ENCODE measurements at regions not wholly inside any gene's neighbourhood (a gene's known extent, or its start where the extent isn't known, plus 50 kb on each side); places are given as distances from the start of the nearest gene placed in this dataset.

DNA sequence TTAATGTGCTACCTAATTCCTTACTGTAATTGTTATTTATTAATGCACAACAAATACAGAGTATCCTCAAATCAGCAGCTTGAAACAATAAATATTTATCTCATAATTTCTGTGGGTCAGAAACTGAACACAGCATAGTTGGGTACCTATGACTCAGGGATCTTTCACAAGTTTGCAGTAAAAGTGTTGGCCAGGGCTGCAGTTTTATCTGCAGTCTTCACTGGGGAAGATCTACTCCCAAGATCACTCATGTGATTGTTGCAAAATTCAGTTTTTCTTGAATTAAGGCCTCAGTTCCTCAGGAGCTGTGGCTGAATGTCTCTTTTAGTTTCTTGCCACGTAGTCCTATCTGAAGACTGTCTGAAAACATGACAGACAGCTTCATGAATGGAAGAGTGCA lies 237.8 kb downstream of the ZWINT start:
- no peak overlapping the region for H3K27ac ChIP-seq
- H3K4me1 ChIP-seq, result no peaks in the 10 kb centered on the region
- no peaks in the 10 kb centered on the region for H3K27me3 ChIP-seq
- WGBS, 2 donors, result 45 to 79% methylated on average over 1 of the region's 1 CpG
- DNase-seq (ENCODE audit: low spot score in 2 of 2), result no peak
- no peak overlapping the region for H3K4me3 ChIP-seq
- H3K36me3 ChIP-seq, result no peaks in the 10 kb centered on the region
- H3K9me3 ChIP-seq, result no peaks in the 10 kb centered on the region
- TF ChIP-seq EP300 (IDR thresholded peaks at IDR 0.05) (no peak), POLR2A (IDR thresholded peaks at IDR 0.05) (no peak)
- TF ChIP-seq, protein P1, sequence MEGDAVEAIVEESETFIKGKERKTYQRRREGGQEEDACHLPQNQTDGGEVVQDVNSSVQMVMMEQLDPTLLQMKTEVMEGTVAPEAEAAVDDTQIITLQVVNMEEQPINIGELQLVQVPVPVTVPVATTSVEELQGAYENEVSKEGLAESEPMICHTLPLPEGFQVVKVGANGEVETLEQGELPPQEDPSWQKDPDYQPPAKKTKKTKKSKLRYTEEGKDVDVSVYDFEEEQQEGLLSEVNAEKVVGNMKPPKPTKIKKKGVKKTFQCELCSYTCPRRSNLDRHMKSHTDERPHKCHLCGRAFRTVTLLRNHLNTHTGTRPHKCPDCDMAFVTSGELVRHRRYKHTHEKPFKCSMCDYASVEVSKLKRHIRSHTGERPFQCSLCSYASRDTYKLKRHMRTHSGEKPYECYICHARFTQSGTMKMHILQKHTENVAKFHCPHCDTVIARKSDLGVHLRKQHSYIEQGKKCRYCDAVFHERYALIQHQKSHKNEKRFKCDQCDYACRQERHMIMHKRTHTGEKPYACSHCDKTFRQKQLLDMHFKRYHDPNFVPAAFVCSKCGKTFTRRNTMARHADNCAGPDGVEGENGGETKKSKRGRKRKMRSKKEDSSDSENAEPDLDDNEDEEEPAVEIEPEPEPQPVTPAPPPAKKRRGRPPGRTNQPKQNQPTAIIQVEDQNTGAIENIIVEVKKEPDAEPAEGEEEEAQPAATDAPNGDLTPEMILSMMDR (IDR thresholded peaks at IDR 0.05), result no peak

DNA sequence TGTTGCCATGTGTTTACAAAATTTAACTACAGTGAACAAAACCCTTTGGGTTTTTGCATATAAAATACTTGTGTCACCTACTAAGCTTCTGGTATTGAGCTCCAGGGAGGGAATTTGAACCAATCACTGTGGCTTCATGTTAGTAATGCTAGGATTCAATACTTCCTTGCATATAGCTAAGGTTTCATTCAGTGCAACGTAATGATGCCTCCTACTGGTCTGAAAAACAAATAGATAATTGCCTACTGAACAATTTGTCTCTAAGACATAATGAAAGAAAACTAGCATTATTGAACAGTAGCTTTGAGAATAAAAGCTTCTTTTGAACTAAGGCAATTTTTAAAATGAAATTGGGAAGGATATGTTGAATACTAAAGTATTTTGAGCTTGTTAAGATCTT lies 244.4 kb downstream of the ZWINT start:
- no peak for DNase-seq (ENCODE audit: low spot score in 2 of 2)
- H3K9me3 ChIP-seq, result no peaks in the 10 kb centered on the region
- H3K27me3 ChIP-seq, result no peaks in the 10 kb centered on the region
- H3K27ac ChIP-seq, result no peak overlapping the region
- WGBS, 2 donors, result 16 to 19% methylated on average over 1 of the region's 1 CpG
- no peaks in the 10 kb centered on the region for H3K36me3 ChIP-seq
- H3K4me3 ChIP-seq, result no peak overlapping the region
- no peaks in the 10 kb centered on the region for H3K4me1 ChIP-seq
- TF ChIP-seq, protein P1 (IDR thresholded peaks at IDR 0.05), result no peak
- no peak for TF ChIP-seq EP300 (IDR thresholded peaks at IDR 0.05)
- no peak for TF ChIP-seq POLR2A (IDR thresholded peaks at IDR 0.05)

DNA sequence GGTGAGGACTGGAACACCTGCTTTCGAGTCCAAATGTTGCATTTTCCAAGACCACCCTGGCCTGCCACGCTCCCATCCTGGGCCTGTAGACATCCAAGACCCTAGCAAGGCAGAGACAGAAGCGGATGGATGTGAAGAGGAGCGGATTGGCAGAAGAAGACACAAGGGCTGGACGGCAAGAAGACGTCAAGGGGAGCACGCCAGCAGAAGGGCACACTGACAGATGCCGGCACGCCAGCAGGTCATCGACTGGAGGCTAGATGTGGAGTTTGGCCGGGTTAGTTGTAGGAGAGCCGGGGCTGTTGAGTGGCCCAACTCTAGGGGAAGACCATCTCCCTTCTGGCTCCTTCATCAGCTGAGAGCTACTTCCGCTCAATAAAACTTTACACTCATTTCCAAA lies 251.6 kb downstream of the ZWINT start:
- TF ChIP-seq EP300 (IDR thresholded peaks at IDR 0.05), result no peak
- no peak for TF ChIP-seq POLR2A (IDR thresholded peaks at IDR 0.05)
- TF ChIP-seq, protein P1 (IDR thresholded peaks at IDR 0.05), result no peak
- WGBS, 2 donors, result 90% methylated on average over 13 of the region's 13 CpGs
- DNase-seq (ENCODE audit: low spot score in 2 of 2), result no peak

DNA sequence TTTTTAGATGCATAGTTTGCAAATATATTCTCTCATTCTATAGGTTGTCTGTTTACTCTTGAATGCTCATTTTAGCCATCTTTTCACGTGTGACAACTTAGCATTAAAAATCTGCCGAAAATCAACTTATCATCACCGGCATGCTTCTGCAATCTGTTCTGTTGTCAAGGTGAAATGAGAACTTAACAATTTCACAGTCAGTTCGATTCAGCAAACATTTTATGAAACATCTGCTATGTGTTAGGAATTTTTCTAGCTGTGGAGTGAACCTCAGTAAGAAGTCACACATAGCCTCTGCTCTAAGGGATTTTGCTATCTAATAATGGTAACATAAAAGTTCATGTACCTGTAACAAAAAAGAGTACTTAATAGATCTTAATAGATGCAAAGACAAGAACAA lies 256.1 kb downstream of the ZWINT start:
- TF ChIP-seq, protein P1 (IDR thresholded peaks at IDR 0.05), result no peak
- no peak for TF ChIP-seq EP300 (IDR thresholded peaks at IDR 0.05)
- no peak for TF ChIP-seq POLR2A (IDR thresholded peaks at IDR 0.05)
- WGBS, 2 donors, result 61 to 64% methylated on average over 4 of the region's 4 CpGs
- DNase-seq (ENCODE audit: low spot score in 2 of 2), result no peak

More for the DNA sequence above, 251.6 kb downstream of the ZWINT start:
- Histone ChIP-seq H3K4me1 (no peaks in the 10 kb centered on the region), H3K27me3 (no peaks in the 10 kb centered on the region), H3K4me3 (no peak overlapping the region), H3K9me3 (peaks cover 0 to 4% (median 0%) of the 10 kb centered on the region in 4 donors), H3K36me3 (no peaks in the 10 kb centered on the region), H3K27ac (no peak overlapping the region)

DNA sequence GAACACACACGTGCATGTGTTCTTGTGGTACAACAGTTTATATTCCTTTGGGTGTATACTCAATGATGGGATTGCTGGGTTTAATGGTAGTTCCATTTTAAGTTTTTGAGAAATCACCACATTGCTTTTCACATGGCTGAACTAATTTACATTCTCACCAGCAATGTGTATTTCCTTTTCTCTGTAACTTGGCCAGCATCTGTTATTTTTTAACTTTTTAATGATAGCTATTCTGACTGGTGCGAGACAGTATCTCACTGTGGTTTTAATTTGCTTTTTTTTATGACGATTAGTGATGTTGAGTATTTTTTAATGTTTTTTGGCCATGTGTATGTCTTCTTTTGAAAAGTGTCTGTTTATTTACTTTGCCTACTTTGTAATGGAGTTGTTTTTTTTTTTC lies 256.6 kb downstream of the ZWINT start:
- Histone ChIP-seq H3K4me3 (no peak overlapping the region), H3K4me1 (no peaks in the 10 kb centered on the region), H3K9me3 (peaks cover 0 to 3% (median 0%) of the 10 kb centered on the region in 4 donors), H3K36me3 (no peaks in the 10 kb centered on the region), H3K27me3 (no peaks in the 10 kb centered on the region), H3K27ac (no peak overlapping the region)
- no peak for TF ChIP-seq POLR2A (IDR thresholded peaks at IDR 0.05)
- 60% methylated on average over 3 of the region's 3 CpGs for WGBS, 2 donors
- no peak for DNase-seq (ENCODE audit: low spot score in 2 of 2)

More for the DNA sequence above, 256.1 kb downstream of the ZWINT start:
- no peaks in the 10 kb centered on the region for H3K36me3 ChIP-seq
- H3K9me3 ChIP-seq, result peaks cover 0 to 4% (median 0%) of the 10 kb centered on the region in 4 donors
- no peaks in the 10 kb centered on the region for H3K27me3 ChIP-seq
- H3K27ac ChIP-seq, result no peak overlapping the region
- no peaks in the 10 kb centered on the region for H3K4me1 ChIP-seq
- H3K4me3 ChIP-seq, result no peak overlapping the region

DNA sequence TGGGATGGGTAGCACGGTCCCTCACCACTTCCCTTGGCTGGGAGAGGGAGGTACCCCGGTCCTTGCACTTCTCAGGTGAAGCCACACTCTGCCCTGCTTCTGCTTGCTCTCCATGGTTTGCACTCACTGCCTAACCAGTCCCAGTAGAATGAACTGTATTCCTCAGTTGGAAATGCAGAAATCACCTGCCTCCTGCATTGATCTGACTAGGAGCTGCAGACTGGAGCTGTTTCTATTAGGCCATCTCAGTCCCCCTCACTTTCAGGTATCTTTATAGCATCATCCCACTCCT lies 264.9 kb downstream of the ZWINT start:
- Histone ChIP-seq H3K27me3 (no peaks in the 10 kb centered on the region), H3K4me1 (no peaks in the 10 kb centered on the region), H3K36me3 (no peaks in the 10 kb centered on the region), H3K4me3 (no peak overlapping the region), H3K9me3 (peaks cover 0 to 7% (median 0%) of the 10 kb centered on the region in 4 donors), H3K27ac (no peak overlapping the region)
- TF ChIP-seq EP300 (IDR thresholded peaks at IDR 0.05) (no peak), POLR2A (IDR thresholded peaks at IDR 0.05) (no peak)
- TF ChIP-seq, protein P1 (IDR thresholded peaks at IDR 0.05), result no peak
- 71 to 83% methylated on average over 2 of the region's 2 CpGs for WGBS, 2 donors
- DNase-seq (ENCODE audit: low spot score in 2 of 2), result no peak

Measured in tibial nerve (tissue), 4 donors.